ENCODE measurements at regions not wholly inside any gene's neighbourhood (a gene's known extent, or its start where the extent isn't known, plus 50 kb on each side); places are given as distances from the start of the nearest gene placed in this dataset.
"Not testable (repeated sequence)": the region's sequence is repeated elsewhere in the genome, so short reads cannot be mapped to it uniquely, and the experiment has no call there.

DNA sequence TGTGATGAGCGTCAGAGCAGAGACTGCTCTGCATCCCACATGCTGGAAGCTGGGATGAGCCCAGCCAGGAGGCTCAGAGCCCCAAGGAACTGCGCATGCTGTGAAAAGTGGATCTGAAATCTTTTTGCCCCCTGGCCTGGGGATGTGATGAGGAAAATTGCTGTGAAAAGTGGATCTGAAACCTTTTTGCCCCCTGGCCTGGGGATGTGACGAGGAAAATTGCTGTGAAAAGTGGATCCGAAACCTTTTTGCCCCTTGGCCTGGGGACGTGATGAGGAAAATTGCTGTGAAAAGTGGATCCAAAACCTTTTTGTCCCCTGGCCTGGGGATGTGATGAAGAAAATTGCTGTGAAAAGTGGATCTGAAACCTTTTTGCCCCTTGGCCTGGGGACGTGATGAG, 187.9 kb downstream of the BANP start:
- TF ChIP-seq, protein P1, sequence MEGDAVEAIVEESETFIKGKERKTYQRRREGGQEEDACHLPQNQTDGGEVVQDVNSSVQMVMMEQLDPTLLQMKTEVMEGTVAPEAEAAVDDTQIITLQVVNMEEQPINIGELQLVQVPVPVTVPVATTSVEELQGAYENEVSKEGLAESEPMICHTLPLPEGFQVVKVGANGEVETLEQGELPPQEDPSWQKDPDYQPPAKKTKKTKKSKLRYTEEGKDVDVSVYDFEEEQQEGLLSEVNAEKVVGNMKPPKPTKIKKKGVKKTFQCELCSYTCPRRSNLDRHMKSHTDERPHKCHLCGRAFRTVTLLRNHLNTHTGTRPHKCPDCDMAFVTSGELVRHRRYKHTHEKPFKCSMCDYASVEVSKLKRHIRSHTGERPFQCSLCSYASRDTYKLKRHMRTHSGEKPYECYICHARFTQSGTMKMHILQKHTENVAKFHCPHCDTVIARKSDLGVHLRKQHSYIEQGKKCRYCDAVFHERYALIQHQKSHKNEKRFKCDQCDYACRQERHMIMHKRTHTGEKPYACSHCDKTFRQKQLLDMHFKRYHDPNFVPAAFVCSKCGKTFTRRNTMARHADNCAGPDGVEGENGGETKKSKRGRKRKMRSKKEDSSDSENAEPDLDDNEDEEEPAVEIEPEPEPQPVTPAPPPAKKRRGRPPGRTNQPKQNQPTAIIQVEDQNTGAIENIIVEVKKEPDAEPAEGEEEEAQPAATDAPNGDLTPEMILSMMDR (IDR thresholded peaks at IDR 0.05) = not testable (repeated sequence)
- not testable (repeated sequence) for TF ChIP-seq EP300, POLR2A (IDR thresholded peaks at IDR 0.05)
